ENCODE measurements at regions not wholly inside any gene's neighbourhood (a gene's known extent, or its start where the extent isn't known, plus 50 kb on each side); places are given as distances from the start of the nearest gene placed in this dataset.

DNA sequence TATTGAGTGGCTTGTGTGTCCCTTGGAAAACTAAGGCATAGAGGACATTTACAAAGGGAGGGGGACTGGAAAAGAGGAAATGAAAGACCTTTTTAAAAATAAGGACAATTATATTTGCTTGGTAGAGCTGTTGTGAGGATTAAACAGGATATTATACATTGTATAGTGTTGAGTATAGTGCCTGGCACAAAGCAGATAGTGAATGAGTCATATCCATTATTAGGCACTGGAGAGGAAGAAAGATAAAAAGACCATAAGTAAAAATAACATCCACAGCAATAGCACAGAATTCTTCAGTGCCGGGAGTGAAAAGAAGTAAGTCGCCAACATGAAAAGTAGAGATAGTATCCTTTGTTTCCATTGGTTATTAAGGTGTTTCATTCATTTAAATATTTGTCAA lies 623.3 kb downstream of the PDCD6IP start:
- no peak for TF ChIP-seq POLR2A (IDR thresholded peaks at IDR 0.05; ENCODE audit: low read depth, low read length)
- TF ChIP-seq POLR2AphosphoS5 (IDR thresholded peaks at IDR 0.05; ENCODE audit: low read depth, low read length) = no peak

All from GM12892 (cell line).